ENCODE measurements at regions not wholly inside any gene's neighbourhood (a gene's known extent, or its start where the extent isn't known, plus 50 kb on each side); places are given as distances from the start of the nearest gene placed in this dataset.
"Not testable (repeated sequence)": the region's sequence is repeated elsewhere in the genome, so short reads cannot be mapped to it uniquely, and the experiment has no call there.

DNA sequence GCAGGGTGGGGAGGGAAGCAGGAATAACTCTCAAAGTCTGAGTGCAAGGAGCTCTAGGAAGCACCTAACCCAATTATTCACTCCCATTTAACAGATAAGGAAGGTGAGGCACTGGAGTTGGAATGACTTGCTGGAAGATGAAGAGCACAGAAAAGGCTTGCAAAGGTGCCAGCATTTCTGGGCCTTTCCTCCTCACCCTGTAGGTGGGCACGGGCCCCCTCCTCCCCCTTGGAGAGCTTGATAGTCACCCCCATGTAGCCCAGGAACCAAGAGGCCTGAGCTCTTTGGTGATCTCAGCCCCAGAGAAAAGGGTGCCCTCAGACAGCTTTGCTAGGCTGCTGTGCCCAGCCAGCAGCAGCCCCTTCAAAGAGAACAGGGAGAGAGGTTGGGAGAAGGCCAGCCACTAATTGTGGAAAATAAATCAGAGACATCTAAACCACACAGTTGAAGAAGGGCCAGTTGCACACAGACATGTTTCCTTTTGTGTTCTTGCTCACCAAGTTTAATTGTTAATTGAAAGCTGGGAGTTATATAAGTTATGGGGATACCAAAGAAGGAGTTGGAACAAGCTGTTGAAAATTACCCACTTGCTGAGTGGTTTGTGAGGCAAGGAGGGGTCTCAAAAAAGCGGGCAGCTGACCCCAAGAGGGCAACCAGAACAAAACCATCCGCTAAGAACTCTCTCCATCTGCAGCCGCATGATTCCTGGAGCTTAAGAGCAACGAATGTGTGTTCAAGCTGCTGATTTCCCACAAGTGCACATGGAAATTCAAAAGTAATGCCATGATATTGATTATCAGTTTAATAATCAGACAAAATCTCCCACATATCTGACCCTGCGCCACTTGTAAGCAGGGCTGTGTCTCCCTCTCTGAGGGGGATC is 77.0 kb downstream of the MRPL14 start:
- DNase-seq, result no peak

DNA sequence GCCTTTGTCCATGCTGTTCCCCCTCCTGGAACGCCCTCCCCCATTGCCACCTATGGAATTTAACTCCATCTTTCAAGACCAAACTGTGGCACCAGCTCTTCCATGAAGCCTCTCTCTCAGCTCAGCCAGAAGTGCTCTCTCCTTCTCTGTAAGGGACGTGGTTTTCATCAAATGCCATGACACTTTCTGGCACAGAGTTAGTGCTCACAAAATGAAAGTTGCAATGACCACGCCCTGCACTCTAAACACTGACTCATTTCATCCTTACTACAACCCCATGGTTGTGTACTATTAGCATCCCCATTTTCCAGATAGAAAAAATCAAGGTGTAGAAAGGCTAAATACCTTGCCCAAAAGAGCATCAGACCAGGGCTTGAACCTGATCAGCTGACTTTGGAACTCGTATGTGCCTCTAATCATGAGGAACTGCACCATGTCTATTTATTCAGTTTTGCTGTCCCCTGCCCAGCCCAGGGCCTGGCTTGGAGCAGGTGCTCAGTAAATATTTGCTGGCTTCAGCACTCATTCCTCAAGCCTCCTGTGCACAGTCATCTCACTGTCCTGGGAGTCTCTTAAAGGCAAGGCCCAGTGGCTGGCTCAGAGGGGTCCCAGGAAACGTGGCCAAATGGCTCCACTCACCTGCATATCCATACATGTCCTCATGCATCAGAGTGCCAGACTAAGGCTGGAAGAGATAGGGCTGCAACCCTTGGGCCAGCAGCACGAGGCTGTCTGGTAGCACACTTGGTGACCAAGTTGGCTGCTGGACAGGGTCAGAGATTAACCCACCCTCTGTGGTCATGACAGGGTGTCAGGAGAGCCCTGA is 77.9 kb downstream of the MRPL14 start:
- no peak for DNase-seq

DNA sequence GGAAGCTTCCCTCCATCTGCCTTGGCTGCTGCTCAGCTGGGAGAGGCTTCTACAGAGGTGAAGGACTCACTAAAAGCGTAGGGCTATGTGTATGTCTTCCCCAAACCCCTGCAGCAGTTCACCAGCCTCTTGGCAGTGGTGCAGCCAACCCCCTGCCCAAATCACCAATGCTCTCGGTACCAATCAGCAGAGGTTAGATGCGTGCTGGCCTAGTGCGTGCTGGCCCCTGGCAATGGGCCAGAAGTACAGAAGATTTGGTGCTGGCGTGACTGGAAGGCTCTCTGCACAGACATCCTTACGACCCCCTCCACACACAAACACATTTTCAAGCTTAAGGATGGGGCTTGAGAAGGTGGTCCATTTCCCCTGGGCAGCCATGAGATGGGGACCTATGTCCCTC is 79.0 kb downstream of the MRPL14 start:
- no peak for DNase-seq

DNA sequence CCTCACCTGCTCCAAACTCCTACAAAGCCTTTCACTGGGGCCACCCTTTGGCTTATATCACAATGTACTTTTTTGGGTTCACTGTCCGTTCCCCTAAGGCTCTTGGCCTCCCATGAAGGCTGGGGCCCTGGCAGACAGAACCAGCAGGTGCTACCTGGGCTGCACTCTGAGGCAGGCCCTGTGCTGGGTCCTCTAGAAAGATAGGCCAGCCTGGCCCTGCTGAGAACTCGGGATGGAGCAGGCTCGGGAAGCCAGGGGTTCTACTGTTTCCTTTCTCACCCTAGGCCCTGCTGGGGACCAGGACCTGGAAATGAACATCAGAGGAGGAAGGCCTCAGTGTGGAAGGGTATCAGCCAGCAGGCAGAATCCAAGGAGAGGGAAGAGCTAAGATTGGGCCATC is 79.5 kb downstream of the MRPL14 start:
- DNase-seq, result no peak

DNA sequence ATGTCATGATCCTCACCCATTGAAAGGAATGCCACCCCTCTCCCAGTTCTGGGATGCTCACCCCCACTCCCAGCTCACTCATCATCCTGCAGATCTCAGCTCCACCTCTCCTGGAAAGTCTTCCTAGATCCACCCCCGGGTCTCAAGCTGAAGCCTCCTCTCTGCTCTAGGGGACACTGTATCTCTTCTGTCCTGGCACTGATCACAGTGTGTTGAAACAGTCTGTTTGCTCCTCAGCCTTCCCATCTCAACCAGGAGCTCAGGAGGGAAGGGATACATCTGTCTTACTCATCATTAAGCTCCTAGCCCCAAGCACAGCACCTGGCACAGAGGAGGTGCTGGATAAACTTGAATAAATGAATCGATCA is 80.1 kb downstream of the MRPL14 start:
- DNase-seq, result no peak

DNA sequence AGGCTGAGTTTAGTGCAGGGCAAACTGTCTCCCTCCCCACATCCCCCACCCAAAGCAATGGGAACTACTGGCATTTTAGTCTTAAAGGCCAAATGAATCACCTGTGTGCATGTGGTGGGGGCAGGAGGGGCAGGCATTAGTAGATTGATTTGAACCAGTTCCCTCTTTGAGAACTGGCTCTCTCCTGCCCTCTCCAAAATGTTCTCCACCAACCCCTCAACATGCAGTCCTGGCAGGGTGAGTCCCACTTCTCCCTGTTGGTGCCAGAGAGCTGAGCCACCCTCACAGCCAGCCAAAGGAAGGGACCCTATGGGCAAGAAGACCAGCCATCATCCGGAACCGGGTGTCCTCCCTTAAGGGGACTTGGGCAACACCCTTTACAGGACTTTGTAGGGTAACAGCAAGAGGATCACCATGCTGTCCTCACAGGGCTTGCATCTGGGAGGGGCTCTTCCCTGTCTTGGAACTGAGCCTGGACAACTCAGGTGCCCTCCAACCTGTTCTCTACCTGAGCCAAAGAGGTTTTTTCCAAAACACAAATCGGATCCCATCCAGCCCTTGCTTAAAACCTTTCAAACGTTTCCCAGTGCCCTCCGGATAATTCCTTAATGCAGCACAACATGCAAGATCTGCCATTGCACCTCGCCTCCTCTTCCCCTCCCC is 80.6 kb downstream of the MRPL14 start:
- DNase-seq, result no peak

DNA sequence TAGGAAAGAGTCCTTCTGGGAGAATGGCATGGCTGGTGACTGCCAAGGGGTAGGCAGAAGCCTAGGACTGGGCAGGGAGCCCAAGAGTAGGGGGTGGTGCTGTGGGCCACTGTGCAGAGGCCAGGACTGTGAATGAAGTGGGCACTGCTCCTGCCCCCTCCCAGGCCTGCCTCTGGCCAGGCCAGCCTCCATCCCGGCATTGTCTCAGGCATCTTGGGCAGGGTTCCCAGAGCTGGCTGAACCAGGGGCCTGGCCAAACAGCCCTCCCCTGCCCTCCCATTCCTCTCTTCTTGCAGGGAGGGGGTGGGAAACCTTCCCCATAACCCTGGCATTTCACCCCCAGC is 81.6 kb downstream of the MRPL14 start:
- no peak for DNase-seq

DNA sequence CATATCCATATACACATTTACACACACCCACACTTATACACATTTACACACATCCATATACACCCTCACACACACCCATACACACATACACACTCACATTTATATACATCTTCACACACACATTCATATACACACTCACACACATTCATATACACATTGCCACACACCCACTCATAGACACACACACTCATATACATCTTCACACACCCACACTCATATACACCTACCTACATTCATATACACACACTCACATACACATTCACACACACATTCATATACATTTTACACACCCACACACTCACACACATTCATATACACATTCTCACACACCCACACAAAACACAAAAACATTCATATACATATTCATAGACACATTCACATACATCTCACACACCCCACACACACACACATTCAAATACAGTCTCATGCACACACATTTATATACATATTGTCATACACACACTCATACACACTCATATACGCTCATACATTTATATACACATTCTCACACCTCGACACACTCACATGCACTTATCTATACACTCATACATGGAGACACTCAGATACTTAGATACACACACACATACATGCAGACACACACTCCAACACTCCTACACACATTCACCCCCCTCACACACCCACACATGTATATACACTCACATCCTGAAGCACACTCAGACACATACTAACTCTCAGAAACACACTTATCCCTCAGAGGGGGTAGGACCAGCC is 82.1 kb downstream of the MRPL14 start:
- DNase-seq, result no peak

DNA sequence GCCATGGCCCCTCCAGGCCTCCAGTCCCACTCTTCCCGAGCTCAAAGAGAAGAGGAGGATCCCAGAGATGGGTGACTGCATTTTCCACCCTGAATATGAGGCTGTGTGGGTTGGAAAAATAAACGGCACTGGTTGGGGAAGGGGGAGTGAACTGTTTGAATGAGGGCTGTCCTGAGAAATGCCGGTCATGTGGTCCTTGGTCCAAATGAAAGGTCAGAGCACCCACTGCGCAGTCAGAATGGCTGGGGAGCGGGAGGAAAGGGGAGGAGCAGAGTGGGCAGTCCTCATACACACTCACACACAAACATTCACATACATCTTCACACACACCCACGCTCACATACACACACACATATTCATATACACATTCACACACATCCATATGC is 83.1 kb downstream of the MRPL14 start:
- no peak for DNase-seq

DNA sequence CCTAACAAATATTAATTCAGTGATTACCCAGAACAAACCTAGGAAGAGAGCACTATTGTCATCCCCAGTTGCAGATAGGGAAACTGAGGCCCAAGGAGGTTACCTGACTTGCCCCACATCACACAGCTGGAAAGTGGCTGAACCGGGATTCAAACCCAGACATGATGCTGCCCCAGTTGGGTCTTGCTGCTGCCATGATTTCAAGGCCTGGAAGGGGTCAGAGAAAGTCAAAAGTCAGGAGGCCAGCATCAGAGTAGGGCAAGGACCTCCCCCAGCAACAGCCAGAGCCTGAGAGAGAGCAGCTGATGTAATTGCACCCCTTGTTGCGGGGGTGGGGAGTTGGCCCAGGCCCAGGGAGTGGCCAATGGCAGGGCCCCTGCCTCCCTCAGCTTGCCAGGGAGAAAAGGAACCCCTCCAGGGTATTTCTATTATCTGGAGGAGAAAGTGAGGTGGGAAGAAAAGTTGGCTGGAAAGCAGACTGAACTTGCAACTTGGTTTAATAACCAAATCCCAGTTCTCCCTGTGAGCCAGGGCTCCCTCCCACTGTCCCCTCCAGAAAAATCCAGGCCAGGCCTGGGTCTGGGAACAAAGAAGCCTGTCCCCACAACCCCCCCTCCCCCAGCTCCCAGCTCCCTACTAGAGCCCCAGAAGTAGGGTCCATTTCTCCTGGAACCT is 83.6 kb downstream of the MRPL14 start:
- no peak for DNase-seq

DNA sequence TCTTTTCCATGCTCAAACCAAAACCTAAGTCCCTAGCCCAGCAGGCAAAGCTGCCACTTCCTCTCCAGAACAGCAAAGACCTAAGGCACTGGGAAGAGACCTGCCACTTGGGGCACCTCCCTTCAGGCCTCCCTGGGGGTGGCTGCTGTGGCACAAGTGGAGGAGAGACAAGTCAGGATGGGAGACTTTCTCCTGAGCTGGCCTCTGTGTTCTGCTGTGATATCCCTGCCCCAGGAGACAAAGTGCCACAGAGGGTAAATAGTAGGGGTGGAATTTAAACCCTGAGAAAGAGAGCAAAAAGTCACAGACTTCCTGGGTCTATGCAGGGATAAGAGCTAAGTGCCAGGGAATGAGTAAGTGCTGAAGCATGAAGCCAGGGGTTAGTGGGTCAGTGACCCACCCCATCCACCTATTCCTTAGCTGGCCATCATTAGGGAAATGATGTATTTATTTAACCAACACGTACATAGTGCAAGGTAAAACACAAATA is 84.2 kb downstream of the MRPL14 start:
- no peak for DNase-seq

DNA sequence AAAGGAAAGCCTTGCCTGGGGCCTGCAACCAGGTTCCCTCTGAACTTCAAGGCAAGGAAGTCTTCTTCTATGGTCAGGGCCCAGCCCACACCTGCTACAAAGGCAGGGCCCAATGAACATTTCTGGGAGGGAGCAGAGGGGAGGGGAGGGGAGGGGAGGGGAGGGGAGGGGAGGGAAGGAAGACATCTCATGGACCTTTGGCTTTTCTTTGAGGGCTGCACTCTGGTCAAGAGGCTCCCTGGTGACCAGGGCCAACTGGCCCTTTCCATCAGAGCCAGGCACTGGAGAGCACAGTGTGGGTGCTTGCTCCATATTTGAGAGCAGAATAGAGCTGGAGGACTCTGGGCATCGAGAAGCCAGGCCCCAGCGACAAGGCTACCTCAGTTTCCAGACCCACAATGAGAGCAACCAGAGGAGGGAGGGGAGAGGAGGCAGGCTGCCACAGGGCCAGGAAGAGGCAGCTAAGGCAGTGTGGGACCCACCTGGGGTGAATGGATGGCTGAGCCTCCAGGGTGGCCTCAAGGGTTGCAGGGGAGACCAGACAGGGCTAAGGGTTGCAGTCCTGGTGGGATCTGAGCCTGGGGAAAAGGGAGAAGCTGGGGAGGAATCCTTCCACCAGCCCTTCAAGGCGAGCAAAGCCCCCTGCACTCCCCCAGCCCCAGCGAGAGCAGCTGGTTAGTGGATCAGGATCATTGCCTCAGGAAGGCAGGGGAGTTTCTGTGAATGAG is 84.8 kb downstream of the MRPL14 start:
- DNase-seq, result peak; percentile 4

DNA sequence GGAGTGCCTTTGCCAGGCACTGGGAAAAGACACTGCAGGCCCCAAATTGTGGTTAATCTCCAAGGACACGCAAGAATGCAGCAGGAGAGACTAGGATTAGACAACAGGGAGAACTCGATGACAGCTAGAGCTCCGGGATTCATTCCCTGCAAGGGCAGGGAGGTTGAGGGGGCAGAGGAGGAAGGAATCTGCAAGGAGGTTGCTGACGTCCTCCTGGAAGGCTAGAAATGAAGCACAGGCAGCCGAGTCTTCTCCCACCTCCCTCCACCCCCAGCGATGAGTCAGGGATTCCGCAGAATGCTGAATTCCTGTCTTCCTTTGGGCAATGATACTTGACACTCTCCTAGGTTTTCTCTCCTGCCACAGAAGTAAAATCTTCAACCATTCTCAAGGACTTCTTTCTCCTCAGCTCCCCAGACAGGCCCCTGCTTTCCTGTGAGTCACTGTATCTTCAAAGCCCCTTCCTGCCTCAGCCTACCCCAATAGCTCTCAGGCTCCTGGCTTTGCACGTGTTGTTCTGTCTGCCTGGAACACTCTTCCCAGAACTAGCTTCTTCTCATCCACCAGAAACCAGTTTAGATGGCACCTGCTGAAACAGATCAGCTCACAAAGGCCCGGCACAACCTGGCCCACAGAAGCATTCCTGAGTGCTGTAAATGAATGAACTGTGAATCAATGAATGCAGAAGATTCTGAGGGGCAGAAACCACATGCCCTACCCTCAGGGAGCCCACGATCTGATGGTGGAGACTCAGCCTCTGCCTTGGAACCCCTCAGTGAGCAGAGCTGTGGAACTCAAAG is 85.6 kb downstream of the MRPL14 start:
- DNase-seq, result peak; percentile 16

DNA sequence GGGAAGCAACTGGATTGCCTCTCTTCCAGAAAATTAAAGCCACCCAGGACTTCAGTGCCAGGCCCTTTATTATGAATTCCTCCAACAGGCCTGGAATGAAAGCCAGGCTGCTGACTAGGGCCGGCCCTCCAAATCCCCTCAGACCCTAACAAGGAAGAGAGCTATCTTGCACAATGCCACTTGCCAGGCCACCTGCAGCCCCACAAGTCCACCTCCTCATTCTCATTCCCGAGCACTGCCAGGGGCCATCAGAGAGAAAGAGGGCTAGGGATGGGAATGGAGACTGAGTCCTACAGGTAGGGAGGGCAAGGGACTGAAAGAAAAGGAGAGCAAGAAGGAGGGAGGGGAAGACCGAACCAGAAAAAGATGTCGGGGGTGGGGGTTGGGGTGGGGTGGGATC is 86.5 kb downstream of the MRPL14 start:
- DNase-seq, result peak; percentile 5

DNA sequence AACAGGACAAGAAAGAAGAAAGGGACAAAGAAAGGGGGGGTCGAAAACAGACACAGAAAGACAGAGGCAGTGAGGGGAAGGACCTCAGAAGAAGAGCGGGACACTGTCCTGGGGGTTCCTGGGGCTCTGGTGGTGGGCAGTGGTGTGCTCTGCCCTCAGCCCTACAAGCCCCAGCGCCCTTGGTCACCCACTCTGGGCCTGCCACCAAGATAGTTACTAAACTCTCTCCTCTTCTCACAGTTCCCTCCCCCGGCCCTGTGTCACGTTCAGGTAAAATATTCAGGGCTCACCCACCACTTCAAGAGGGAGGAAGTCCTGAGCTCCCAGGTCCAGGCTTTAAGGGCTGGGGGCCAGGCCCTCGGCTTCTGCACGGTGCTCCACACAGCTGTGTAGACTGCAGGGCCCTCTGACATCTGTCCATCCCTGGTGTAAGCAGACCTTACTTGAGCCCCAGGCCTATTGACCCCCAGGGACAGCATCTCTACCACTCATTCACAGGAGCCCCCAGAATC is 87.4 kb downstream of the MRPL14 start:
- no peak for DNase-seq

DNA sequence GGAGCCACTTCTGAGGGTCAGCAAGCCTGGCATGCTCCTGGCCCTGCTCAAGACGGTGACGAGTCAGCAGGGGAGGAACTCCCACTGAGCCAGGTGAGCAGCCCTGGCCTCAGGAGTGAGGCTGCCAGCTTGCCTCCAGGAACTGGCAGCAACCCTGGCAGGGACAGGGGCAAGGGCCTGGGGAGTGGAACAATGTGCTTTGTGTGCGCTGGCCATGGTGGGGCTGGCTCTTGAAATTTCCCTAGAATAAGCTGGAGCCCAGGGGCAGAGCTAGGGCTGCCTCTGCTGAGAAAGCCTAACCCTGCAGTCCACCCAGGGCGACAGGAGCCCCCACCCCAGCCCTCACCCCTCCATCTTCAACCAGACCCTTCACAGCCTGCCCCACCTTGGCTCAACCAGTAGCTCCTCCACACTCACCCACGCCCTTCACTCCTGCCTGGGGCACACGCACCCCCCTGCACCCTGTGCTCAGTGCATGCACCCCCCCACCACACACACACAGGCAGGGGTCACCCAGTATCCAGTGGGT is 88.0 kb downstream of the MRPL14 start:
- DNase-seq, result peak; percentile 15

DNA sequence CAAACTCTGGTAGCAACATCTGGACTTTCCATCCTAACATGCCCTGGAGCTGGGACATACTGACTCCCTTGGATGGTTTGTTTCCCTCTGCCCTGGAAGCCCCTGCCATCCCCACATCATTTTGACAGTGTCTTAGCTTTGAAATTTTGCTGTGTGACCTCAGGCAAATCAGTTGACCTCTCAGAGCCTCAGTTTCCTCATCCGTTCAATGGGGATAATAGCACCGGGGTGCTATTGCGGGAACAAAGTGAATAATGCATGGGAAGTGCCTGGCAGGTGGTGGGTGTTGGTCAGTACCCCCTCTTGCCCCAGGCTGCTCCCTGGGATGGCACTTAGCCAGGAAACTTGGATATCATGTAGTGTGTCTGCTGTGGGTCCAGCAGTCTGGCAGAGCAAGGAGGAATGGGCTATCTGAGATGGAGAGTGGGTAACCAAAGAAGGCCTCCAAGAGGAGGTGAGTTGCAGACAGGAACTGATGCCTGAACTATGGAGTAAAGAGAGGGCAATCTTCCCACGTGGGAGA is 88.6 kb downstream of the MRPL14 start:
- DNase-seq, result no peak

DNA sequence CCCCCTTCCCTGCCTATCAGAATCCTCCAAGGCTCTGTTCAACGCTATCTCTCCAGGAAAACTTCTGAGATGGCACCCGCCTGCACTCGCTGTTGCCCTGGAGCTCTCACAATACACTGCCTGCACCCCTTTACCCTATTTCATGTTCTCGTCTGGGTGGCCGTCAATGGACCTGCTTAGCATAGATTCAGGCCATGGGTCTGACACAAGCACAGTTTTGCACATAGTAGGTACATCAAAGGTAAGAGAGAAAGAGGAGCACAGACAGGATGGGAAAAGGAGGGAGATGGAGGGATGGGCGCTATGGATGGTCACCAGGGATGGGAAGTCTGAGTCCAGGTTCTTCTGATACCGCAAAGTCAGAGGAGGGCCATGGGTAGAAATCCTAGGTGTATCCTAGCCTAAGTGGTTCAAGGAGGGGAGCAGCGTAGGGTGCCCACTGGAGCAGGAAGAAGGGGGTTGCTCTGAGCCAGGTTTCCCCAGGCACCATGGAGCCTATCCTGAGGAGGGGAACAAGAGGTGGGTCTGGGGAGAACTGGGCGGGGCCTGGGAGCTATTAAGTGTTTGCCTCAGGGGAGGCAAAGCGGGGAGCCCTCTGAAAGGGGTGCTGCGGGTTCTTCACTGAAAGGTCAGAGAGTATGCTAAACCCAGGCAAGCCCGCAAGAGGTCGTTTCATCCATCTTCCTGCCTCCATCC is 89.3 kb downstream of the MRPL14 start:
- no peak for DNase-seq

DNA sequence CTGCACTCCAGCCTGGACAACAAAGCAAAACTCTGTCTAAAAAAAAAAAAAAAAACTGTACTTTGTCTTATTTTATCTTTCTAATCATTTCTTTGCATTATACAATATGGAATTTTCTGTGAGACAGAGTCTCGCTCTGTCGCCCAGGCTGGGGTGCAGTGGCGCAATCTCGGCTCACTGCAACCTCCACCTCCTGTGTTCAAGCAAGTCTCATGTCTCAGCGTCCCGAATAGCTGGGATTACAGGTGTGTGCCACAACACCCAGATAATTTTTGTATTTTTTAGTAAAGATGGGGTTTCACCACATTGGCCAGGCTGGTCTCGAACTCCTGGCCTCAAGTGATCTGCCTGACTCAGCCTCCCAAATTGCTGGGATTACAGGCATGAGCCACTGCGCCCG is 90.0 kb downstream of the MRPL14 start:
- not testable (repeated sequence) for DNase-seq

Measured in CD4-positive, alpha-beta T cell treated with Interleukin-15 for 1 hour (primary cell).